NCI-H1048 (cell line): ENCODE measurements at regions not wholly inside any gene's neighbourhood (a gene's known extent, or its start where the extent isn't known, plus 50 kb on each side); places are given as distances from the start of the nearest gene placed in this dataset.

Source experiments
- DNase-seq: peaks from one replicate; lab custom pipeline; 2025; lab: John Stamatoyannopoulos, UW

DNA sequence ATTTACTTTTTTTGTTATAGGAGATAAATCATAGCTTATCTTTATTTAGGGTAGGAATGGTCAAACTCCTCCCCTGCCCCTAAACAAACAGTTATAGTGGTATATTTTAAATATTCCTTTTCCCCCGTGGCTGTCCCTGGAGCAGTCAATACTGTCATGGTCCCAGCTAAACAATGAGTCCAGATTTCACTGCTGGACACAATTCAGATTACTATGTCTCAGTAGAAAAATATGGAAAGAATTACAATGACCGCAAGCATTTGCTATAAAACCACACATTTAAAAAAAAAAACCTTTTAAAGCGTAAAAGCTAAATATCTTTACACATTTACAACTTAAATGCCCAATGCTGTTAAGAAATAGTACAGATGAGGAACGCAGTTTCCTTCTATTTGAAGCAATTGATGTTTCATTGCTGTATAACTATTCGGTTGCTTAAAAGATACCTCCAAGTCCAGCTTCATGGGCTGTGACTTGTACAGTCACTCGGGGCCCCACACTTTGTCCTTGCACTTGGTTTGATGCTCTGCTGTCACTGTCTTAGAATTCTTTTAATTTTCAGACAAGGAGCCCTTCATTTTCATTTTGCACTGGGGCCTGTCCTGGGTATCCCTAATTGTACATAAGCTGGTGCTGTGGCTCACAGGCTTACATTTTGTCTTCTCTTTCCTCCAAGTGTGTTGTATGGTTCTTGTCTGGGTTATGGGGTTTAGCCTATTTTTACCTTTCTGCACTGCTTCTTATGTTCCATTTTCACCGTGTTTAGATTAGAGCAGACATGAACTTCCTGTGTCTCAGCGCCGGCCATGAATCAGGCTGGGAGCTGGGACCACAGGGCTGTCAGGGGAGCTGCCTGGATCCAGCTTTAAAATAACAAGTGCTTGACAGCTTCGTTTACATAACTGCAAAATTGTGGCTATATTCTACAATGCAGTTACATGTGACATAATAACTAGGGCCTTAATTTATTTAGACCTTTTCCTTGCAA is 530.2 kb upstream of the FZD8 start:
- DNase-seq: no peak

DNA sequence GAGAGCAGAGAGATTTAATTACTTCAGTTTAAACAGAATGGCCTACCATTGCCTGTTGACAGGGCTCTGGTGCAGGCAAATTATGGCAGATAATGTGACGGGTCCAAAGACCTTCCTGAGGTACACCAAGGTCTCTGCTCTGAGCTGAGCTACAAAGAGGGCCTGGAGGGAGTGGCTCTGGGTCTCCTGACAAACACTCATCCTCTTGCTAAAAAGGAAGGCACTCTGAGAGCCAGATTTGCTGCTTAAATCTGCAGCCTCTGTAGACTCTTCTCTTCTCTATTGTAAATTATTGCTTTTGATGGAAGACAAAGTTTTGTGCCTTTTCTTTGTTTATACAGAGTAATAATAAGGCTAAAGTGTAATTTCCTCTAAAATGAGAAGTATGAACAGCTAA is 529.5 kb upstream of the FZD8 start:
- DNase-seq: no peak

DNA sequence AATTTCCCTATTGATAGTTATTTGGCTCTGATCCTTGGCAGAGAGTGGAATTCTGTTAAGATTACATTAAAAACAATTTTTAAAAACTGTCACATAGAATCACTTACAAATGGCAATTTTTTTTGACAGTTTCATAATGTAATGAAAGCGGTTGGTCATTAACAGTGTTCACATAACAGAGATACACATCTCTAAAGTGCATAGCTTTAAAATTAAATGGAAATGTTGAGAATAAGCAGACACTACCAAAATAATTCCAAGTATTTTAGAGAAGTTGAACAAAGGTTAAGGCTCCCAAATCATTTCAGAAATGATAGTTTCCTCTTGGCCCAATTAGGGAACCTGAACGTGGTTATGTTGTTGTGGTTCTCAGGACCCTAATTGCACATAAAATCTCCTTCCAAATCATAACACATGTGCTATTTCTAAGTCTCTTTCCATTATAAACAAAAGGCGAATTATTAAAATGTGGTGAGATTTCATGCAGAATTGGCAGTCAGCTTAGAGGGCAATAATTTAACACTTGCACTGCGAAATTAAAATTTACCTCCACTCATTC is 528.9 kb upstream of the FZD8 start:
- no peak for DNase-seq

DNA sequence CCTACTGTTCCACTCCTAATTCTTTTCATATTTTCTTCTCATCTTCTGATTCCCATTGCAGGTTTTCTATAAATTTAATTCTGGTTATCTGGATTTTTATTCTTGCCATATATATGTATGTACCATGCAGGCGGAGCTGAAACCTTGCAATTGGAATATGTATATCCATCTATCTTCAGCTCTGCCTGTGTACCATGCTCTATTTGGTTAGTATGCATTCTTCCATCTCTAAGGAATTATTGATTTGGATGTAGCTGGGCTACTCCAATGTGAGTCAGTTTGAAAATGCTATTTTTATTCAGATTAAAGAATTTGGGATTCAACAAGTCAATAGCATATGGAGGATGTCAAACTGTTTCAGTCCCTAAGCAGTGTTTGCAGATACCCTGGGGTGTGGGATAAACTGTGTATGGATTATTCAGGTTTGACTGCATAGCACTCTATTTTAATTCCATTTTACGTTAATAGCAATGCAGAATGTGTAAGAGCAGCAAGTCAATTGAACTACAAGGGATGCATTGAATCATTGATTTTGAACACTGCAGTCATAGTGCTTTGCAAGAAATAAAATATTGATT is 528.1 kb upstream of the FZD8 start:
- DNase-seq: no peak

DNA sequence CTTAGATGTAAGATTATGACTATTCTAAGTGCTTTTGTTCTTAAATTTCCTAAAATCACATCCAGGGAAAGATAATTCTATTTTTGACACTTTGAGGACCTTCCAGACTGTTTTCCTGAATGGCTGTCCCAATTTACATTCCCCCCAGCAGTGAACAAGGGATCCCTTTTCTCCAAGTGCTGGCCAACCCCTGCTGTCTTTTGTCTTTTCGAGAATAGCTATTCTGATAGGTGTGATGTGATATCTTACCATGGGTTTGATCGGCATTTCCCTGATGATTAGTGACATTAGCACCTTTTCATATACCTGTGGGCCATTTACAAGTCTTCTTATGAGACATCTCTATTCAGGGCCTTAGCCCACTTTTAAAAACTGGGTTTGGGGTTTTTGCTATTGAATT is 526.7 kb upstream of the FZD8 start:
- DNase-seq: no peak

- DNase-seq: no peak
These were observed 522.7 kb upstream of the FZD8 start for GRCh38 chr10:36164556-36165504.

GRCh38 chr10:36163827-36164226 is 521.7 kb upstream of the FZD8 start:
- DNase-seq: no peak

DNA sequence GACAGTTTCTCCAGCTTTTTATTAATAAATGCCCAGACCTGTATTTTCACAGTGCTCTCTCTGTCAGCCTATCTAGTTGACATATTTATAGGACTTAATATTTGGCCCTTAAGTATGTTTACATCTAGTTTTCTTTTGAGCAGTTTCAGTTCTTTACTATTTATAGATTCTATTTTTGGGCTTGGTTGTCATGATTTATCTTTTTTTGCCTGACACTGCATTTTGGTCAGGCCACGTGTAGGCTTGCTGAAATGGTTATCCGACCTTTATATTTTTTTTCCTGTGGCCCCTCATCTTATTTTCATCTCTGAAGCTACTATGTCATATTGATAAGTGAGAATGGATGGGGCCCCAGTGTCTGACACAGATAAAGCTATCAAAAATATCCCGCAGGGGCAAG is 515.4 kb upstream of the FZD8 start:
- no peak for DNase-seq

DNA sequence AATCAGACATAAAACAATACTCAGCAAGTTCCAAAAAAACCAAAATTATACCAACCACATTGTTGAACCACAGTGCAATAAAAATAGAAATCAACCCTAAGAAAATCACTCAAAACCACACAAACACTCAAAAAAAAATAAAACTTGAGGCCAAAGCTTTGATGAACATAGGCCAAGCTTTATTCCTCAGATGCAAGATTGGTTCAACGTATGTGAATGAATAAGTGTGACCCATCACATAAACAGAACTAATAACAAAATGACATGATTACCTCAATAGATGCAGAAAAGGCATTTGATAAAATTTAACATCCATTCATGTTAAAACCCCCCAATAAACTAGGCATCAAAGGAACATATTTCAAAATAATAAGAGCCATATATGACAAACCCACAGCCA is 506.1 kb upstream of the FZD8 start:
- DNase-seq: no peak

DNA sequence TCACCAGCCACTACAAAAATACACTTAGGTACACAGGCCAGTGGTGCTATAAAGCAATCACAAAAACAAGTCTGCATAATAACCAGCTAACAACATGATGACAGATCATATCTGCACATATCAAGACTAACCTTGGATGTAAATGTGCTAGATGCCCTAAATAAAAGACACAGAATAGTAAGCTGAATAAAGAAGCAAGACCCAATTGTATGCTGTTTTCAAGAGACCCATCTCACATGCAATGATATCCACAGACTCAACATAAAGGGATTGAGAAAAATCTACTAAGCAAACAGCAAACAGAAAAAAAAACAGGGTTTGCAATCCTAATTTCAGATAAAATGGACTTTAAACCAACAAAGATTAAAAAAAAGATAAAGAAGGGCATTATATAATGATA is 505.4 kb upstream of the FZD8 start:
- no peak for DNase-seq

DNA sequence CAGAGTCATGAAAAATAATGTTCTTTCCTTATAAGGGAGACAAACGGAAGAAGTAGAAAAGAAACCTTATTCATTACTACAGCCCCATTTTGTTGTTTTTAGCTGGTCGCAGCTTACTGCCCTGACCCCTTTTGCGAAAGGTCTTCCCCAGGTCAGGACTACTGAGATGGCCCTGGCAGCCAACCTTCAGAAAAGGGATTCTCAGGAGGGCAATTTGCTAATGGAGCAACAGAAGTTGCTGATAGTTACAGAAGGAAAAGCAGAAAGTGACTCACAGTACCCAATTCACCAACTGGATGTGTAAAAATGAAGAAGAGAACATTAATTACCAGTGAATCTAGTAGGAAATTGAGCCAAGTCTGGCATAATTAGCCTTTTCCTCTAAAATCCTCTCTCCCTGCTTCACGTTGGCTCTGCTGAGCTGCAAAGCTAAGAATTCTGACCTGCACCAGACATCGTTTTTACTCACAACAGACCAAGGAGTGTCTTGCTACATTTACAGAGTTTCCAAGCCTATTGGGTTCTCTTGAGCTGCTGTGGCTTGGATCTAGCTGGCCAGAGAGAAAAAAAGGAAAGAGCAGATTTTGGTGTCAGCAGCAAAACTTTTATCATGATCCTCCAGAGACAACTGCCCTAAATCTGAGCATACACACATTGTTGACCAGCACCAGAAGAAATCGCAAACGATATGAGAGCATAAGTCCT is 499.9 kb upstream of the FZD8 start:
- no peak for DNase-seq

- no peak for DNase-seq
These were observed 487.0 kb upstream of the FZD8 start for GRCh38 chr10:36129051-36129450.

DNA sequence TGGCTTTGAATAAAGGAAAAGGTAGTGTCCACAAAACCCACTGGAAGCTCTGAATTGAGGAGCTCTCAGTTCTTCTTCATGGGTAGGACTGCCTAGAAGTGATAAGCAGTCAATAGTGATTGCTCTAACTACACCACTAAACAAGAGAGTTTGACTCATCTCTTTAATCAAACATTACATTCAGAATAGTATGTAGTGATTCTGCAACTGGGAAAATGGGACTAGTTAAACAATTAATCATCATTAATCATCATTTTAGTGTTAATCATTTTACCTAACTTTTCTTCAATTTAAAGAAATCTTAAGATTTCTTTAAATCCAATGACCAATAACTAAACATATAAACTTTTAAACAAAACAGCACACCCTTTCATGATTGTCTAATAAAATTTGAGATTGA is 484.0 kb upstream of the FZD8 start:
- no peak for DNase-seq

DNA sequence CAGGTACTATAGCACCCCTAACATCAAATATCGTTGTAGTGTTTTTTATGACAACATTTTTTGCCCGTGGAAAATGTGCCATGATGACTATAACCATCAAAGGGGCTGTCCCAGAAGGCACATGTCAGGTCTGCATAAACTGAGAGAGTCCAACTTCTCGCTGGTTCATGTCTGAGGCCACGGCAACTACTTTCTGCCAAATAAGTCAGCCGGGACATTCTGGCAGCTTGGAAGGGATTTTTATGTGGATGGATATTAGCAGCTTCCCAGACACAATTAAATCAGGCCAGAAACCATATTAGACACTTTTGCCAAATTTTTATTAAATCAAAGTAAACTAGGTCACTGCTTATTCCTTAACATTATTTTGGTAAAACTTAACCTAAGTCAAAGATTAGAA is 477.4 kb upstream of the FZD8 start:
- DNase-seq: no peak

DNA sequence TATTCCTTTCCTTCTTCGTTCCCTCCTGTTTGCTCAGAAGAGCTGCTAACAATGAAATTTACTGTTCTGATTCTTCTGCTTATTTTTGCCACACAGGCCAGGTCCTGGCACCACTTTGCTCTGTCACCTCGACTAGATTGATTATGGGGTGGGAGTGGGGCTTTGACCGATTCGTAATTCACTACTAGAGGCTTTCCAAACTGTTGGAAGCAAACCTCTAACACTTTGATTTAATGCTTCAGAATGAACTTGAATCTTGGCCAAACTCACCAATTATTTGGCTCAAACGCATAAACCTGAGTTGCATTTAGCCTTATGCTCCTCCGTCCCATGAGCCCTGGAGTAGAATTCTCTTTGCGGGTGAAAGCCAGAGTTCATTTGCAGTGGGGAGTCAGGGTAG is 476.2 kb upstream of the FZD8 start:
- no peak for DNase-seq

DNA sequence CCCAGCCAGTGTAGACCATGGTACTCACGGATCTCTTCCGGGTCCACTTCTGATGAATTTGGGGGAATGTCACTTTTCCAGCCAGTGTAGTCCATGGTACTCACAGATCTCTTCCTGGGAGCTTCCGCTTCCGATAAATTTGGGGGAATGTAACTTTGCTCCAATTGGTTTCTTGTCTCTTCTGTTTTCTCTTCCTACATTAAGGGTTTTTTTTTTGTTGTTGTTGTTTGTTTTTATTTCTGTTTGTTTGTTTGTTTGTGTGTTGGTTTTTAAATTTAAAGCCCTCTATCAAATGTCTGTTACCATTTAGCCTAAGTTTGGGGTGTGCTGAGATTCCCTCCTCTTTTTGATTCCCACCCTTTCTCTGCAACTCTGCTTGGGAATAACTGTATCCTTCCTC is 475.8 kb upstream of the FZD8 start:
- no peak for DNase-seq

DNA sequence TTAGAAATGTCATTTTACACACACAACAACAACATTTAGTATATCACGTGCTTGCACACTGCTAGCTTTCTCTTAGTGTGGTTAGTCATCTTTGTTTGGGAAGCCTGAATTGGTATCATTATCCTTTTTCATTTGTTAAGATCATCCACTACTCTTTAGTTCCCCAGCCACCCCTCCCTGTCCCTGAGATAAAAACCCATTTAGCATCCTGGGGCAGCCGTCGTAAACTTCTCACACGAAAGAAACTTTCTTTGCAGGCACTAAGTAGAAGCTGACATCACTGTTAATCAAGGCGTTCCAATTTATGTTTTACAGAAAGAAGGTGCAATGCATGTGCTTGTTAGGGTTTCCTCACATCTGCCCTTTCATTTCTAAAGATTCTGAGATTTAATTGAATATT is 475.1 kb upstream of the FZD8 start:
- DNase-seq: no peak

DNA sequence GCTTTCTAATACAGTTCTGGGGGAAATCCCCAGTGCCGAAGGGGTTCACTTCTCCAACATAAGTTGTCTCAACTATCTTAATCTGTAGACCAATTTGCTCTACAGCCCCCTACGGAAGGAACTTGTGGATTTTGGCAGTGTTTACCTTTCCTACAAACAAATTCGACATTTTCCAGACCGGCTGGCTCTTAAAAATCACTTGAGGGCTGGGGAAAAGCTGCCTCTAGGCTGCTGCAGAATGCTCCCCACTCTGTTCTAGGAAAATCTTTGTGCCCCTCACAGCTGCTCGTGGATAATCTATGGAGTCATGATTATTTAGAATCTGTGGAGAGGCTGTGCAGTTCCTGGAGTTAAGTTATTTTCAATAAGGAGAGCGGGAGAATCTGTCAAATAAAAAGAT is 474.6 kb upstream of the FZD8 start:
- no peak for DNase-seq

GRCh38 chr10:36116040-36116439 is 473.9 kb upstream of the FZD8 start:
- DNase-seq: no peak

- DNase-seq: no peak
These were observed 473.3 kb upstream of the FZD8 start for GRCh38 chr10:36115364-36115763.

DNA sequence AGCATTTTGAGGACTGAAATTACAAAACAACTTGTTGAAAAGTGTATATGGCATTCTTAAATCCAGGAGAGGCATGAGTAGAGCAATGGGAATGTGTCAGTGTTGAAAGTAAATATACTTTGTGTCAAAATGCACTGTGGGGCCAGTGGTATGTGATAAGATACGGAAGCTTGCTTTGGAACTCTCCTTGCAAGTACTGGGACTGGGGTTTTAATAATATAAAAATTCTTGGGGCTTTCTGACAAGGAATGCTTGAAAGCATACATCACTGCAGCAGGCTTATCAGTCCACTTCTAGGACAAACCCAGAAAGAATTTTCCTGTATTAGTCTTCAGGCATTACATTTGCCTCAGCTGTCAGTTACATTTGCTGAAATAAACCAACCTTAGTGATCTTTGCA is 472.8 kb upstream of the FZD8 start:
- no peak for DNase-seq

- DNase-seq: no peak
These were observed 472.0 kb upstream of the FZD8 start for GRCh38 chr10:36114141-36114540.
